ENCODE measurements at regions not wholly inside any gene's neighbourhood (a gene's known extent, or its start where the extent isn't known, plus 50 kb on each side); places are given as distances from the start of the nearest gene placed in this dataset.

DNA sequence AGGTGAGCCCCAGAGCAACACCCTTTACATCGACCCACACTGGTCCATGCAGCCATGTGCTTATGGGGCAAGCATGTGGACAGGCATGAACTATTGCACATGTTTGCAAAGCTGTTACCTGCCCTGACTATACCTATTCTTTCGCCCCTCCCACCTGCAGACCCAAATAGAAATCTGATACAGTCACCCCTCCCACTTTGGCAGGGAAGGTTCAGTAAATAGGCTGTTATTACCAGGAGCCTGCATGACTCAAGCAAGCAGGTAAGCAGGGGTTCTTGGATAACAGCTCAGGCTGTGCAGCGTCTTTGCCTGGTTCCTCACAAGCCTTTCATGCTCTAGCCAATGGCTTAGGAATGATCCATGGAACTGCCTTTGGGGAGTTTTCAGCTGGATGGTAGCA is 122.7 kb upstream of the DIPK2B start:
- TF ChIP-seq, protein P1, sequence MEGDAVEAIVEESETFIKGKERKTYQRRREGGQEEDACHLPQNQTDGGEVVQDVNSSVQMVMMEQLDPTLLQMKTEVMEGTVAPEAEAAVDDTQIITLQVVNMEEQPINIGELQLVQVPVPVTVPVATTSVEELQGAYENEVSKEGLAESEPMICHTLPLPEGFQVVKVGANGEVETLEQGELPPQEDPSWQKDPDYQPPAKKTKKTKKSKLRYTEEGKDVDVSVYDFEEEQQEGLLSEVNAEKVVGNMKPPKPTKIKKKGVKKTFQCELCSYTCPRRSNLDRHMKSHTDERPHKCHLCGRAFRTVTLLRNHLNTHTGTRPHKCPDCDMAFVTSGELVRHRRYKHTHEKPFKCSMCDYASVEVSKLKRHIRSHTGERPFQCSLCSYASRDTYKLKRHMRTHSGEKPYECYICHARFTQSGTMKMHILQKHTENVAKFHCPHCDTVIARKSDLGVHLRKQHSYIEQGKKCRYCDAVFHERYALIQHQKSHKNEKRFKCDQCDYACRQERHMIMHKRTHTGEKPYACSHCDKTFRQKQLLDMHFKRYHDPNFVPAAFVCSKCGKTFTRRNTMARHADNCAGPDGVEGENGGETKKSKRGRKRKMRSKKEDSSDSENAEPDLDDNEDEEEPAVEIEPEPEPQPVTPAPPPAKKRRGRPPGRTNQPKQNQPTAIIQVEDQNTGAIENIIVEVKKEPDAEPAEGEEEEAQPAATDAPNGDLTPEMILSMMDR (IDR thresholded peaks at IDR 0.05): no peak
- TF ChIP-seq POLR2A (IDR thresholded peaks at IDR 0.05): no peak

Measured in thyroid gland (tissue), 4 donors.